Hematopoietic multipotent progenitor cell treated with erythropoietin and hydrocortisone succinate and interleukin-3 and kit ligand, for 17 days (in vitro differentiated cells): ENCODE measurements at regions not wholly inside any gene's neighbourhood (a gene's known extent, or its start where the extent isn't known, plus 50 kb on each side); places are given as distances from the start of the nearest gene placed in this dataset.

Source experiments
- DNase-seq: peaks from one replicate; pipeline ENCODE4 v3.0.0-alpha.2; 2015; ENCODE audit warnings: low spot score

- DNase-seq: no peak
Observed at GRCh38 chr1:56189454-56189853, 389.9 kb downstream of the PLPP3 start.

- DNase-seq: no peak
Observed at GRCh38 chr1:56188855-56189254, 390.5 kb downstream of the PLPP3 start.

- DNase-seq: no peak
Observed at GRCh38 chr1:56188221-56188620, 391.1 kb downstream of the PLPP3 start.

- DNase-seq: no peak
Observed at GRCh38 chr1:56187405-56187804, 392.0 kb downstream of the PLPP3 start.

GRCh38 chr1:56185493-56185892 lies 393.9 kb downstream of the PLPP3 start:
- no peak for DNase-seq

GRCh38 chr1:56183151-56183550 lies 396.2 kb downstream of the PLPP3 start:
- DNase-seq: no peak

GRCh38 chr1:56180520-56181190 lies 398.7 kb downstream of the PLPP3 start:
- DNase-seq: no peak

- DNase-seq: no peak
Observed at GRCh38 chr1:56179543-56179942, 399.8 kb downstream of the PLPP3 start.

GRCh38 chr1:56175211-56175610 lies 404.2 kb downstream of the PLPP3 start:
- no peak for DNase-seq

- no peak for DNase-seq
Observed at GRCh38 chr1:56174176-56174885, 405.0 kb downstream of the PLPP3 start.

- no peak for DNase-seq
Observed at GRCh38 chr1:56173736-56174135, 405.6 kb downstream of the PLPP3 start.

GRCh38 chr1:56171670-56172069 lies 407.7 kb downstream of the PLPP3 start:
- DNase-seq: no peak

GRCh38 chr1:56170784-56171320 lies 408.5 kb downstream of the PLPP3 start:
- DNase-seq: no peak

- no peak for DNase-seq
Observed at GRCh38 chr1:56169856-56170255, 409.5 kb downstream of the PLPP3 start.

- DNase-seq: no peak
Observed at GRCh38 chr1:56168176-56168575, 411.2 kb downstream of the PLPP3 start.

- DNase-seq: no peak
Observed at GRCh38 chr1:56167596-56167995, 411.8 kb downstream of the PLPP3 start.

- no peak for DNase-seq
Observed at GRCh38 chr1:56160773-56161315, 418.5 kb downstream of the PLPP3 start.

GRCh38 chr1:56156971-56157876 lies 422.1 kb downstream of the PLPP3 start:
- no peak for DNase-seq

GRCh38 chr1:56153276-56153675 lies 426.1 kb downstream of the PLPP3 start:
- no peak for DNase-seq

- DNase-seq: no peak
Observed at GRCh38 chr1:56152635-56153034, 426.7 kb downstream of the PLPP3 start.

- DNase-seq: no peak
Observed at GRCh38 chr1:56151402-56151801, 428.0 kb downstream of the PLPP3 start.
